ENCODE measurements at regions not wholly inside any gene's neighbourhood (a gene's known extent, or its start where the extent isn't known, plus 50 kb on each side); places are given as distances from the start of the nearest gene placed in this dataset.
"Not testable (repeated sequence)": the region's sequence is repeated elsewhere in the genome, so short reads cannot be mapped to it uniquely, and the experiment has no call there.

DNA sequence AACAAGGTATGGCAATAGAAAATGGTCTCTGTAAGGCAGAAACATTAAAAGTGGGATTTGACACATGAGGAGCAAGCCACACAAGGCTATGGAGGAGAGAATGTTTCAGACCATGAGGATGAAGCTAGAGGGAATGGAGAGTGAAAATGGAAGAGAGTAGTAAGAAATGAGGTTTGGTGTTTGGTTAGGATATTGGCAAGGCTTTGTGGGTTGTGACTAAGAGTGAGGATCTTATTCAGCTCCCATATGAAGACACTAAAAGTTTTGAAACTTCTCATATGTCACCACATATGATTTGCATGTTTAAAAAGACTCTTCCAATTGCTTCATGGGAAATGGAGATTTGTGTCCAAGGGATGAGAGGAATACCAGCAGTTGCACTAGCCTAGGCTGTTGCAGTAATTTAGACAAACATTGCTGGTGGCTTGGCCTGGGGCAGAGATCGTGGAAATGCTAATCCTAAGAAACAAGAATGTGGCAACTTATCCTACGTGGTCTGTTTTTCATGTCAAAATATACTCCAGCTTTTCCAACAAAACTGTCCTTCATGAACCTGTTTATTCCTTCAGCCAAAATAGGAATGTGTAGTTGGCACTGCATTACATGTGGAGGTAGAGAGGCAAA, 749.0 kb downstream of the PDCD6IP start:
- no peak for DNase-seq

DNA sequence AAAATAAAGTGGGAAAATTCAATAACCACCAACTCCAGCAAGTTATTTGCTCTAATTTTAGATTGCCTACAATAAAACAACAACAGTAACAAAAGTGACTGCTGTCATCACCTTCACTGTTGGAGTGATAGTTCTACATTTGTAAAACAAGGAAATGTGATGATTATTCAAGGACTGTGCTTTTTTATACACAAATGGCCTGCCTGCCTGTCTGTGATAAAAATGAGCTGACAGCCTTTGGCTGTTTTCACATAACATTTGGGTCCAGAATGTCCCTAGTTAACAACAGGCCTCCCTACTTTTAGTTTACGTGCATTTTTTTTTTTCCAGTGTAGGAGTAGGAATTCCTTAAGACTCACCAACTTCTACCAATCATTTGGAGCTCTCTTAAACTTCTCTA, 768.8 kb downstream of the PDCD6IP start:
- no peak for DNase-seq

GRCh38 chr3:34568766-34569165, 770.3 kb downstream of the PDCD6IP start:
- DNase-seq = peak; percentile 0

- no peak for DNase-seq
These were observed 771.0 kb downstream of the PDCD6IP start for GRCh38 chr3:34569437-34569836.

DNA sequence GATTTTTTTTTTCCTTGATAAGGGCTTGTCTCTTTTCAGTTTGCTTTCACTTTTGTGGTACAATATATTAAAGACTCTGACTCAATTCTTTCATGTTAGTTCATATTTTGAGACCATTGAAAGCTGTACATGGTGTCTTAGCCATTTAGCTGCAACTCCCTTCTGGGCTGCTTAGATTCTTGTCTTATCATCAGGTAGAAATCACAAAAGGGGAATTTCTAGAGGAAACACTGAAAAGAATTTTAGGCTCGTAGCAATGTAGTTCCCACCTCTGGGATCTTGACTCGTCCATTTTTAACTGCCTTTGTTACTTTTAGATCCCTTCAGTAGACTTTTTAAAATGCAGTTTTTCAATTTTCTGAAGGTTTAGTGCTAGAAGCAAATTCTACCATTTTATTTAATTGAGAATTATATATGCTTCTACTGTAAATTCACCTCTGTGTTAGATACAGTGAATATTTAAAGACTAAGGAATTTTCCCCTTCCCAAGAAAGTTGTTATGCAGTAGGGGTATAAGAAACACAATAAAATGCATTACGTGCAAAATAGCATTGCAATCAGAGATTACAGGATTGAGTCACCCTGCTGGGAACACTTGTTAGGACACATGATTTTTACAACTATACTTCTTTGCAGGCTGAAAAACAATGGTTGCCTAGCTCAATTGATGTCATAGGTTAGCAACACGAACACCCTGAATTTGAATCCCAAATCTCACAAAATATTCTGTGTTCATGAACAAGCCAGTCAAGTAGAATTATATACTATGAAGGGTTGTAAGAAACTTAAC, 772.7 kb downstream of the PDCD6IP start:
- no peak for DNase-seq

DNA sequence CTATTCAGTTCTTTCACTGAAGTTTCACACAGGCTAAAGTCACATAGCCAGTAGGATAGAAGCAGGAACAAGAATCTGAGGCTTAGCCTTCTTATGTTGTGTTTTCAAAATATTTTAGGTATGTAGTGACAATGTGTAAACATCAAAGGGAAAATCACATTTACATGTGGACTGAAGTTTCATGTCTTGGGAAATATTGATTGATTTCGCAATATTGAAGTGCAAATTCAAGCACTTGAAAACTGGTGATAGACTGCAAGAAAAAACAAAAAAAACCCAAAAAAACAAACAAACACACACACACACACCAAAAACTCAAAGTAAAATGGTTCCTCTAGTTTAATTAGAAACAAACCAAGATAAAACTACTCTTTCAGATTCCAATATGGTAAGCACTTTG, 773.3 kb downstream of the PDCD6IP start:
- DNase-seq = no peak

DNA sequence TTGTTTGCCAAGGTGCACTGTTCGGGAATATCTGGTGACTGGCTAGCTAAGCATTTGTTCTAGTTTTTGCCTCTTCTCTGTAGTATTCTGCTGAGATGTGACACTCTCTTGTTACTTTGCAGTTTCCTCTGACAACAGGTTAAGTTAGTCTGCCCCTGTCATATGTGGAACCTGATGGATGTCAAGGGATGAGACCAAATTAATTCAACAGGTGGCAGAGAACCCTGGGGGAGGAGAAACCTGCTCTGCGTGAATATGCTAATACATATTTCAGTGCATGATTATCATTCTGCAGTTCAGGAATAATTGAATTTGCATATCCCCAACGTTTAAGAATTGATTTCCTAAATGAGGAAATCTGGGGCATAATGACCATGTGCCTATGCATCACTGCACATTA, 777.3 kb downstream of the PDCD6IP start:
- no peak for DNase-seq

DNA sequence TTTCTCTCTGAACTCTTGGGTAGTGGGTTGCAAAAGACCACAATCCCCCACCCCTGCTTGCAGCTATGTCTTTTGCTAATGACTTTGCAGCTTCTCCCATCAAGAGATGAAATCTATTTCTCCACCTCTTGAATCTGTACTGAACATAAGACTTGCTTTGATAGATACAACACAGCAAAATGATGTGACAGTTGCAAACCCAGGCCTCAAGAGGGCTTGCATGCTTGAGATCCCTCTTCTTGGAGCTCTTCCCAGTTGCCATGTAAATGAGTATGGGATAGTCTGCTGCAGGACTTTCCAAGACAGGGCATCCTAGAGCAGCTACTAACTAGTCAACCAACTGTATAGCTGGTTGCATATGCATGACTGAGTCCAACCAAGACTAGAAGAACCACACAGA, 783.6 kb downstream of the PDCD6IP start:
- peak; percentile 5 for DNase-seq

DNA sequence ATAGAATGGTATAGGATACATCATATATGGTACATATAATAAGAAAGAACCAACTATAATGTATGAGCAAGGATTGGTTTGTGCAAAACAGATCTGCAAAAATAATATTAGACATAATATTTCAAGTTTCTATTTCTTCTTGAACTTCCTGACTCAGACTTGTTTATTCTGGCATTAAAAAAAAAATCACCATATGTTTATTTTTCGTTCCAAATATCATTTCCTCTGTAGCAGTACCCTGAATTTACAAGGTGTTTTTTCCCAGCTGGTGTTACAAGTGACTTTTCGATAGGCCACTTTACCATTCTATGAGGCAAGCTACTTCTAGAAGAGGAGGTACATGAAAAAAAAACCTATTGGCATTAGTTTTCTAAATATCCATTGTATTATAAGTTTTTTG, 785.0 kb downstream of the PDCD6IP start:
- peak; percentile 12 for DNase-seq

DNA sequence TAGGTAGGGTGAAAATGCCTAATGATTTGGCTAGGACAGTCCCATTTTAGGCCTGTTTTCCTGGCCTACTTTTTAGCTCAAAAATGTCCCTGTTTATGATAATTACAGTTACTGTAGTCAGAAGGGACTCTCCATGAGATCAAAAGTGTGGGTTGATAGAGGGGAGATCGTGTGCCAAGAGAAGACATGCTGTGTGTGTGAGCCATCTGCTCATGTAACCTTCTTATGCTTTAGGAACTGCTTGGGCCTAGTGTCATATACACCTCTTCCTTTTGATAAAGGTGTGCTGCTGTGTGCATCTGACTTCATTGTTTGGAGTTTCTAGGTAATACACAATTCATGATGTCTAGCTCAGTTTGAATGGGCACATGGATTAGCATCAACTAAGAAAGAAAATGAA, 786.5 kb downstream of the PDCD6IP start:
- no peak for DNase-seq

- no peak for DNase-seq
These were observed 801.2 kb downstream of the PDCD6IP start for GRCh38 chr3:34599595-34599994.

- peak; percentile 3 for DNase-seq
These were observed 821.6 kb downstream of the PDCD6IP start for GRCh38 chr3:34619990-34620389.

GRCh38 chr3:34626699-34627098, 828.3 kb downstream of the PDCD6IP start:
- no peak for DNase-seq

DNA sequence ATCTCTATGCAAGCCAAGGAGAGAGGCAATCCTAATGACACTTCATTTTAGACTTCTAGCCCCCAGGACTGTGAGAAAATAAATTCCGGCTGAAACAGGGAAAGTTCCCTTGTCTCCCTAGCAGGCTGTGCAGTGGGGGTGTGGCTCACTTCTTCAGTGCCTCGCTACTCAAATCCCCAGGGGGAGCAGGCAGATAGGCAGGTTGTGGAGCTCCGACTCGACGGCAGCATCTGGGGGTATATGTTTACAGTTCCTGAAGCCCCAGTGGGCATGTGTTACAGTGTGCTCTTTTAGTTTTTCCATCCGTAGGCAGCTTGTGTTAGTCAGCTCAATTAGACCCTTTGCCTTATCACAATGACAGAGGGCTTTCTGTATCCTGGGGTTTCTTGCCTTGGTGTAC, 836.5 kb downstream of the PDCD6IP start:
- DNase-seq = no peak

GRCh38 chr3:34635352-34635850, 837.0 kb downstream of the PDCD6IP start:
- no peak for DNase-seq

DNA sequence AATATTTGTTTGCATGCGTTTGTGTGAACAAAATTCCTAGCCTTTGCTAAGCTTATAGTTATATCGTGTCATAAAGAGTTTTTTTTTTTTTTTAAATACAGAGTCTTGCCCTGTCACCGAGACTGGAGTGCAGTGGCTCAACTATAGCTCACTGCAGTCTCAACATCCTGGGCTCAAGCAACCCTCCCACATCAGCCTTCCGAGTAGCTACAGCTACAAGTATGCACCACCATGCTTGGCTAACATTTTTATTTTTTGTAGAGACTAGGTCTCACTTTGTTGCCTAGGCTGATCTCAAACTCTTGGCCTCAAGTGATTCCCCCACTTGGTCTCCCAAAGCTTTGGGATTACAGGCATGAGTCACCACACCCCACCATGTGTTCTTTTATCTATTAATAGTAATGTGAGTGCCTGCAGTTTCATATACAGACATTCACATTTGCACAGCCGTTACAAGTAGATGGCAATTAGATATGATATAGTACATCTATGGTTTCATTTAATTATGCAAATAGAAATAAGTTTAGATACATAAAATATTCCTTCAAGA, 848.6 kb downstream of the PDCD6IP start:
- DNase-seq = peak; percentile 33

DNA sequence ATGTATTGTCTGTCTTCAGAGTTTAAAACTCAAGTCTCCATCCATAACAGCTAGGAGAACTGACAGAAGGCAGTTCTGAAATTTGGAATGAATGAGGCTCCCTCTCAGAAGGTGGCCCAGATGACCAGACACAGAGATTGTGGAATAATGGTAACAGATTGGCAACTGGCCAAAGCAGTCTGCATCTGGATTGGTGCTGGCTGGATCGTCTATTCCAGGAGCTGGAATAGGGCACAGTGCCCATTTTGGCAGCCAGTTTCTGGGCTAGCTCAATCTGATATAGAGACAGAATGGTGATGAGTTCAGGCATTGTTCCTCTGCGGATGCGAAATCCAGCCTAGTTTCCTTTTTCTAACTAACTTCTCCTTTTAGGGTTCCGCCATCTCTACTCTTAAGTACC, 851.7 kb downstream of the PDCD6IP start:
- no peak for DNase-seq

GRCh38 chr3:34668915-34669314, 870.5 kb downstream of the PDCD6IP start:
- no peak for DNase-seq

DNA sequence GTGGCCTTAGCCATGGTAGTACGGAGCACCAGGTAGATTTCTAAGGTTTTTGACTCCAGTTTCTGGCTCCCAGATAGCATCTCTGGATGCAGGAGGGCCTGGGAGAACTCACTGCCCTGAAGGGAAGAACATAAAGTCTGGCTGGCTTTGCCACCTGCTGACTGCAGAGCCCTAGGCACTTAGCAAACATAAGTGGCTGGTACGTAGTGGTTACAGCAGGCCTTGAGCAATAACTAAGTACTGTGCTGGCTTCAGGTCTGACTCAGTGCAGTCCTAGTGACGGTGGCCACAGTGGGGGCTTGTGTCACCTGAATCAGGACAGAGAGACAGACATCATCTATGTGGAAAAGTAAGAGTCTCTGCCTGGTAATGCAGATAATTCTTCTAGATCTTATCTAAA, 871.1 kb downstream of the PDCD6IP start:
- no peak for DNase-seq

- no peak for DNase-seq
These were observed 877.1 kb downstream of the PDCD6IP start for GRCh38 chr3:34675383-34676120.

GRCh38 chr3:34676436-34676835, 878.0 kb downstream of the PDCD6IP start:
- no peak for DNase-seq

DNA sequence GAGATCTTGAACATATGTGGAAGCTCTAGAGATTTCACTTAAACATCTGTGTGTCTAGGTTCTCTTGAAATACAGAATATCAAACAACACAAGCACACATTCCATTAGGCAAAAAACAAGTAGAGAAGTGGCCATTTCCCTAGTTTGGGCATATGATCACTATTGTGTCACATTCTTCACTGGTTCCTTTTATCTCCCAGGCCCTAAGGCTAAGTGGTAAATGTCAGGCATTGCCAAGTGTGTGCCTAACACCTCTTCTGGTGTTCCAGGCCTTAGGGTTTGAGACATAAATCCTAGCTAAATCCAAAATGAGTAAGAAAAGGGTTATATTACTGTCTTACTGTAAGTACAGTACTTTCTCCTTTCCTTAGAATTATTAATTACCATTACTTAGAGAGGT, 880.1 kb downstream of the PDCD6IP start:
- no peak for DNase-seq

GRCh38 chr3:34679055-34679454, 880.6 kb downstream of the PDCD6IP start:
- DNase-seq = not testable (repeated sequence)

DNA sequence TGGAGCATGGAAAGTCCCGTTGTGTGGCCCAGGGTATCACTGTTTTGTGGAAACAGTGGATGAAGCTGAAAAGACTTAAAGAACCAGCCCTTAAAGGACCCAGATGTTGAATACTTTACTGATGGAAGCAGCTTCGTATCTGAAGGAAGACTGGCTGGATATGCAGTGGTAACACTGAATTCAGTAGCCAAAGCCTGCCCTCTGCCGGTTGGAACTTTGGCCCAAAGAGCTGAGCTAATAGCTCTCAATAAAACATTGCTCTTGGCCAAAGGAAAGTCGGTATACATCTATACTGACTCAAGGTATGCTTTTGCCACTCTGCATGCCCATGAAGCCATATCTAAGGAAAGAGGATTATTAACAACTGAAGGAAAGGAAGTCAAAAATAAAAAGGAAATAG, 885.4 kb downstream of the PDCD6IP start:
- peak; percentile 64 for DNase-seq

Data from DMS53 (cell line).